GM21576 (cell line): ENCODE measurements at regions not wholly inside any gene's neighbourhood (a gene's known extent, or its start where the extent isn't known, plus 50 kb on each side); places are given as distances from the start of the nearest gene placed in this dataset.
"Not testable (repeated sequence)": the region's sequence is repeated elsewhere in the genome, so short reads cannot be mapped to it uniquely, and the experiment has no call there.

ENCODE experiments used
- ATAC-seq: cut with Tn5 transposase; IDR thresholded peaks from one replicate; pipeline ENCODE4 v1.9.1; 2021; ENCODE audit warnings: mild to moderate bottlenecking, moderate library complexity; ENCODE audit not compliant: unreplicated experiment

GRCh38 chr16:87007907-87008306 lies 309.3 kb downstream of the C16orf95 start:
- no peak for ATAC-seq

- no peak for ATAC-seq
These were observed 308.5 kb downstream of the C16orf95 start for GRCh38 chr16:87008664-87009063.

DNA sequence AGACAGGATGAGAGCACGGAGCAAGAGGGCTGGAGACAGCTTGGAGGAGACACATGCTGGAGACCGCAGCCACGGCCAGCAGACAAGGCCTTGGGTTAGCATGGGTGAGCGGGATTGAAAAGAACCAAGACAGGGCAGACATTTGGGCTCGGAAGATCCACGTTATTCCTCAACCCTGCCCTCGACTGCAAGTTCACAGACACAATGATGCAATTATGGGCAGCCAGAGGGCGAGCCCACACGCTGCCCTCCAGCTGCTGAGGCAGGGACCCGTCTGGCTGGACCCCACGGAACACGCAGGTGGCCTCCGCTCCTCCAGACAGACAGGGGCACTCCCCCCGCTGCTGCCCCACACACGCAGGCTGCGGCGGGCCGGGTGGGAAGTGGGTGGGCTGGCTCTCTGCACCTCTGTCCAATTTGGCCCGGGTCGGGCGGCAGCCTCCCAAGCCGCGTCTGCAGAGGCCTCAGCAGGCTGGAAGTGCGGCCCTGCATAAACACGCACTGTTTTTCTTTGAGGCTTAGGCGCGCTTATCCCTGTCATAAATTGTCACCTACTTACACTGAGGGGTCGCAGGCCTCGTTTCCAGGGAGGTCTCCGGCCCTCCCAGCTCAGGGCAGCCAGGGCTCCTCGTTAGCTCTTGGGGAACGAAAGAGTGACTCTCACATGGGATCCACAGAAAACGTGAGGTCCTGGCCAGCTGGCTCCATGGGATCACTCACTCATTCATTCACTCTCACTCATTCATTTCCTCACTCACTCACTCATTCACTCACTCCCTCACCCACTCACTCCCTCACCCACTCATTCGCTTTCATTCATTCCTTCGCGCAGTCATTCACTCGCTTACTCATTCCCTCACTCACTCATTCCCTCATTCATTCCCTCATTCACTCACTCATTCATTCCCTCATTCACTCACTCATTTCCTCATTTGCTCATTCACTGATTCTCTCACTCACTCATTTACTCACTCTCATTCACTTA lies 303.9 kb downstream of the C16orf95 start:
- ATAC-seq, result no peak

DNA sequence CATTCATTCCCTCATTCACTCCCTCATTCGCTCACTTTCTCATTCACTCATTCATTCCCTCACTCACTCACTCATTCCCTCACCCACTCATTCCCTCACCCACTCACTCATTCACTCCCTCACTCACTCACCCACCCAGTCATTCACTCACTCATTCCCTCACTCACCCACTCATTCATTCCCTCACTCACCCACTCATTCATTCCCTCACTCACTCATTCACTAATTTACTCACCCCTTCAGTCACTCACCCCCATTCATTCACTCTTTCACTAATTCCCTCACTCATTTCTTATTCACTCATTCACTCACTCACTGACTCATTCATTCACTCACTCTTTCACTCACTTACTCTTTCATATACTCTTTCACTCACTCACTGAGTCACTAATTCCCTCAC lies 303.1 kb downstream of the C16orf95 start:
- no peak for ATAC-seq

DNA sequence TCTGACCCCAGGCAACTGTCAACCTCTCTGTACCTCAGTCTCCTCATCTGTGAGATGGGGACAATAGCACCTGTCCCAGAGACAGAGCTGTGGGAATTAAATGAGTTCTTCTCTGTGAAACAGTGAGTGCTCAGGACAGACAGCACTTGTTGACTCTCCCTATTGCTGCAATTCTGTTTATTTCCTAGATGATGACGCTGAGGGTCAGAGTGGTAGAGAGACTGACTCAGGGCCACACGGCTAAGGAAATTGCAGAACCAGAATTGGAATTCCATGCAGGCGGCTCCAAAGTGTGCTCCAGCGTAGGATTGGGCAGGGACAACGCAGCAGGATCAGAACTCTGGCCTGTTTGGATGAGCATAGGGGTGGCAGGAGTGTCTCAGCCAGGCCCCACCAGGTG lies 302.2 kb downstream of the C16orf95 start:
- no peak for ATAC-seq

DNA sequence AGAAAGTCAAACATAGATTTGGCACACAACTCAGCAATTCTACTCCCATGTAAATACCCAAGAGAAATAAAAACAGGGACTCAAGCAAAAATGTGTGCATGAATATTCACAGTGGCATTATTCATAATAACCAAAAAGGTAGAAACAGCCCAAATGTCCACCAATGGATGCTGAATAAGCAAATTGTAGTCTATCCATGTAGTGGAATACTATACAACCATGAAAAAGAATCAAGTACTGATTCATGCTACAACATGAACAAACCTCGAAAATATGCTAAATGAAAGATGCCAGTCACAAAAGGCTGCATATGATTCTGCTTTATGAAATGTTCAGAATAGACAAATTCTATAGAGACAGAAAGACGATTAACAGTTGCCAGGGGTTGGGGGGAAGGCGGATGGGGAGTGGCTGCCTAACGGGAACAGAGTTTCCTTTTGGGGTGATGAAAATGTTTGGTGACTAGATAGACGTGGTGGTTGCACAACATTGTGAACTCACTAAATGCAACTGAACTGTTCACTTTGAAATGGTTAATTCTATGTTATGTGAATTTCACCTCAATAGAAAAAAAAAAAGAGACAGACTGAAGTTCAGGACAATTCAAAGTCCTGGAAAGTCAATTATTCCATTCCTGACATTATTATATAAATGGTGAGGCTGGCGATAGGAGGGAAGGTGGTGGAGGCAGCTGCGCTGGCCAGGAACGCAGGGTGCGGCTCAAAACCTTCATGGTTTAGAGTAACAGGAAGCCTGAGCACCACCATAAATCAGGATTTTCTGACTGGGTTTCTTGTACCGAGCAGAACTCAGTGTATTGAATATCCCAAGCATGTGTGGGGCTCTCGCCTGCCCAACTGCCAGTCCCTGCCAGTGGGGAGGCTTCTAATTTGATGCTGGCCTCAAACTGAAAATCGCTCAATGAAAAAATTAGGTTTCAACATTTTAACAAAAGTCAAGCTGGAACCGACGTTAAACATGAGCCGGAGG lies 300.9 kb downstream of the C16orf95 start:
- ATAC-seq, result no peak

GRCh38 chr16:87017371-87018012 lies 299.7 kb downstream of the C16orf95 start:
- no peak for ATAC-seq

DNA sequence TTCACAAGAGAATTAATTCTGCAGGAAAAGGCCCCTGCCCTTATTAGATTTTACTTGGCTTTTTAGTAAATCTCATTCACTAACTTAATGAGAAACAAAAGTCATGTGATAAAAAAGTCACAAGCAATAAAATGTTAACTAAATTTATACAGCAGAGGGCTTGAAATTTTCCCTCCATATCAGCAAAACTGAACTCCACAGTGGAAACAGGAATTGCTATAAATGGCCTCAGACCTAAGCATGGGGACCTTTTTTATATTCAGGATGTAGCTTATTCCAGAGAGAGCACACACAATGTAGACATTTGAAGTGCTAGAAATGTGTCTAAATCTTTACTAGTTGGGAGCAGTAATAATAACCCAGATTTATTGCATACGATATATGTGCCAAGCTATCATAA lies 291.5 kb downstream of the C16orf95 start:
- no peak for ATAC-seq

DNA sequence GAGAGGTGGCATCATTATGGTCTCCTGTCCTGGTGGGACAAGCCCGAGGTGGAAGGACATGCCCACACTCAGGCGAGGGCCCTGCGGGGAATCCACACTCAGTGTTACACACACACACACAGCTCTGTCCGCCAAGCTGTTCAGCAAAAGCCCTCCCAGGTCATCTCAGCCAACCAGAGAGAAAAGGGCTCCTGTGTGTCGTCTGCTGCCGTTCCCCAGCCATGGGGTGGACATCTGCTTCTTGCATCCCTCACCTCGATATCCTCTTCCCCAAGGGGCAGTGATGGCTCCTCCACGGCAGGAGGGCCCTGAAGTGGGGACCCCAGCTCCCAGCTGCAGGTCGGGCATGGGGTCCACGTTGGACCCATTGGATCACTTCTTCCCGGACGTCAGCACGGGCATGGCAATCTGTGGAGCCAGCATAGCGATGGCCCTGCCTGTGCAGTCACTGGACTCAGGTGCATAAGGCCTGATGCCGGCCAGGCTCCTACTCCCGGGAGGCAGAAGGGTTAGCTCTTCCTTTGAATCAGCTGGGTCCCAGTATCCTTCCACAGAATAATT lies 290.1 kb downstream of the C16orf95 start:
- ATAC-seq, result no peak

- no peak for ATAC-seq
These were observed 288.5 kb downstream of the C16orf95 start for GRCh38 chr16:87028481-87029320.

DNA sequence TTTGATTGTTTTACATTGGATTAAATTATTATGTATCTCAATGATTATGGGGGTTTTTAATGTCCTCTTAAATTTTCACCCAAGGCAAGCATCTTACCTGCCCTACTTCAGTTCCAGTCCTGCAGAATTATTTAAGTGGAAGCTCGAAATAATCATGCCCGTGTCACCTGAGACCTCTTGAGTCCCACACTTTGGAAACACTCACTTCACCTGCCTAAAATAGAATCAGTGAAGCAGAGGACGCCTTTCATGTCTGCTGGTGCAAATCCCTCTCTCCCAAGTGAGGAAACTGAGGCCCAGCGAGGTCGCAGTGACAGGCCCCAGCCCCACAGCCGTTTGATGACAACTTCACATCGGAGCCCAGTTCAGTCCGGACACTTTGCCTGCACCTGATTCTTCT lies 284.6 kb downstream of the C16orf95 start:
- ATAC-seq, result no peak

DNA sequence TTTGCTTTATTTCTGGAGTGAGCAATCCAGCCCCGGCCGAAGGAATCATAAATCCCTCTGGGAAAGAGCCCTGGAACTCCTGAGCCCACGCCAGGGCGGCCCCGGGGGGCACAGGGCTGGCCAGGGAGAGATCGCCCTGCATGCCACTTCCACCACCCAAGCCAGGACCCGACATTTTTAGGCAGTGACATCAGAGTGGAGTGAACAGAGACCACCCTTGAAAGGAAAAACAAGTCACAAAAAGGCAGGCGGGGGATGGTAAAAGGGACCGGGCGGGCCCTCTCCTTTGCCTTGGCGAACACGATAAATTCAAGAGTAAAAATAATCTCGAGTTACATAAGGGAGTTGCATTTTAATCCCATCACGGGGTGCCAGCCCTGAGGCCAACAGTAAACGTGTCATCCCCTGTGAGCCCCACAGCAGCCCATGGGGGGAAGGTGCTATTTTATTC lies 284.1 kb downstream of the C16orf95 start:
- ATAC-seq, result no peak

DNA sequence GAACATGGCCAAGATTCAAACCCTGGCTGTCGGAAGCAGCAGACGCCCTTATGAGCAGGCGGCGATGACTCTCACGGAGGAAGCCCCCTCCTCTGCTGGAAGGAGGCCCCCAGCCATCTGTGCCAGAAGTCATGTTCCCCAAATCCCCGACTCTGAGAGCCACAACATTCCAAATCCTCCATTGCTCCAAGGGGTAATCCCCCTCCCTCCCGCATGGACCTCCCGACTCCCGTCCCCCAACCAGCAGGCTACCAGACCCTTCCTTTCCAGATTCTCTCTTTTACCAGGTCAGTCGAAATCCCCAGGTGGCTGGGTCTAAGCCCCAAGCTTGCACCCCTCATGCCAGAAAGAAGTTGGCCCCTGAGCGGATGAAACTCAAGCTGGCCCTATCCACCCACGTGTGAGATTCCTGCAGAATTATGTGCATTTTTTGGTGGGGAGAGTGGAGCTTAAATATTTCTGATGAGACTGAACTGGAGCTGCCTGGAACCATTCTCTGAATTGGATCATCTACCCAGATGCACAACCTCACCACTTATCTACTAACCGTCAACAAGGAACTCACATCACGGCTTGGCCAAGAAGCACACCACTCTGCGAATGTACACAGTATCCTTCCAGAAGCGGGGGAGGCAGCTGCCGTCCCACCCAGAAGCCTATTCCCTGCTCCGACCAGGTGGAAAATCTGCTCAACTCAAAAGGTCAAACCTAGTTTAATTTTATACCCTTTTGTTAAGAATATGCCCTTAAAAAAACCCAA lies 283.5 kb downstream of the C16orf95 start:
- no peak for ATAC-seq

DNA sequence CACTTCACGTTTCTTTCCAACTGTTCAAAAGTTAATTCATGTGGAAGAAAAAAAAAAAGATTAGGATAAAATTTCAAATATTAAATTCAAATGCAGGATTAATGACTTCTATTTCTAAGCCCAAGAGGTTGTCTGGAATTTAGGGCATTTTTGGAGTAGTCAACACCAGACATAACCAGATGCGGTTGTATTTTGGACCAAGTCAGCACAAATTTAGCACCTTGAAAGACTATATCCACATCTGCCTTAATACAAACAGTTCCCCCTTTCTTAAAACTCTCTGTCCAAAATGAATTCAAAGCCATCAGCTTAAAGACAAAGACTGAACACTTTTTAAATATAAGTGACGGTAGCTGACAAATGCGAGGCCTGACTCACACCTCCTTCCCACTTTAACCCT lies 282.9 kb downstream of the C16orf95 start:
- ATAC-seq, result no peak

DNA sequence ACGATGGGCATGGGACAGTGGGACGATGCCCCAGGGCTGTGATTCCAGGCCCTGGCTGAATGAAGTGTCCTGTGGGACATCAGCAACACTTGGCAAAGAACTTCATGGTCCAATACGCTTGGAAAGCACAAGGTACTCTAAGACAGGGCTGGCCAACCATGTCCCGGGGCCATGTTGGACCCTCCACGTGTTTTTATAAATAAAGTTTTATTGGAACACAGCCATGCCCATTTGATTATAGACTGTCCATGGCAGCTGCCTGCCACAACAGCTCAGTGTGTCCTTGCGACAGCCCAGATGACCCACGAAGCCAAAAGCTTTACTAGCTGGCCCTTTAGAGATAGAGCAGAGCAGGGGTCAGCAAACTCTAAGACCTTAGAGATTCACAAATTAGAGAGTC lies 282.1 kb downstream of the C16orf95 start:
- no peak for ATAC-seq

GRCh38 chr16:87037012-87037411 lies 280.2 kb downstream of the C16orf95 start:
- ATAC-seq, result no peak

GRCh38 chr16:87038528-87038927 lies 278.7 kb downstream of the C16orf95 start:
- ATAC-seq, result not testable (repeated sequence)

GRCh38 chr16:87040169-87041117 lies 276.7 kb downstream of the C16orf95 start:
- ATAC-seq, result no peak
